HL-60 (cell line): ENCODE measurements at regions not wholly inside any gene's neighbourhood (a gene's known extent, or its start where the extent isn't known, plus 50 kb on each side); places are given as distances from the start of the nearest gene placed in this dataset.
"Not testable (repeated sequence)": the region's sequence is repeated elsewhere in the genome, so short reads cannot be mapped to it uniquely, and the experiment has no call there.

Source experiments
- DNase-seq, 2 experiments: peaks; one replicate each; pipeline ENCODE4 v3.0.0-alpha.2; 2010 to 2020; ENCODE audit warnings: low read depth in 1 of 2, low spot score in 1 of 2
- H3K27ac ChIP-seq: fragments of 250-450 bp; sonication (Bioruptor Pico); replicated peaks from 2 replicates; pipeline ENCODE4 v1.5.1; 2020; ENCODE audit warnings: mild to moderate bottlenecking, moderate library complexity
- H3K27me3 ChIP-seq: fragments of 250-450 bp; sonication (Bioruptor Pico); 2 replicates; pipeline ENCODE4 v1.5.1; 2021; ENCODE audit warnings: mild to moderate bottlenecking, moderate library complexity; ENCODE audit not compliant: insufficient read depth, poor library complexity, severe bottlenecking
- H3K4me3 ChIP-seq: replicated peaks from 2 replicates; pipeline ENCODE4 v1.5.1; 2011; ENCODE audit warnings: mild to moderate bottlenecking, control low read depth, low read length; ENCODE audit not compliant: insufficient read depth
- GABPA ChIP-seq: IDR thresholded peaks from 2 replicates; pipeline ENCODE4 v1.6.1; 2012; ENCODE audit warnings: low read depth
- POLR2AphosphoS5 ChIP-seq: IDR thresholded peaks from 2 replicates; pipeline ENCODE4 v1.6.1; 2012; ENCODE audit warnings: low read depth
- SPI1 ChIP-seq: IDR thresholded peaks from 2 replicates; pipeline ENCODE4 v1.6.1; 2012; ENCODE audit warnings: low read depth, mild to moderate bottlenecking, borderline replicate concordance
- TF ChIP-seq, protein P1 (sequence below): IDR thresholded peaks from 2 replicates; pipeline ENCODE4 v1.6.1; 2012; ENCODE audit warnings: low read depth; ENCODE audit not compliant: insufficient replicate concordance
- TF ChIP-seq, protein P2 (sequence below): IDR thresholded peaks from one replicate; pipeline ENCODE4 v1.5.1; 2011; ENCODE audit warnings: low read length, control low read depth, inconsistent platforms; ENCODE audit not compliant: insufficient read depth

DNA sequence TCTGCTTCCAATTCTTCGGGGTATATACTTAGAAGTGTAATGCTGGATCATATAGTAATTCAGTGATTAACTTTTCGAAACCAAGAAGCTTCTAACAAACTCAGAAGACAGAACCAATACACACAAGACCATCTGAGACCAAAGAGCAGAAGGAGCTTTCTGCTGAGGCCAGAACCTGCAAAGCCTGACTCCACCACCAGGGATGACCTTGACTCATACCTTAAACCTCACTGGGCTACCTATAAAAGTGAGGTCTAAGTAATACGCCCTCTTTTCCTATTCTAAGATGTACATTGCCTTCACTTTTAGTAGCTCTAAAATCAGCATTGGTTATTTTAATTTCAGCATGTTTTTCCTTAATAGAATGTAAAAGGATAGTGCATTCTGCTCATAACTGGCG lies 84.8 kb downstream of the FOXF2 start:
- no peak for DNase-seq
- no peak overlapping the region for H3K4me3 ChIP-seq
- TF ChIP-seq GABPA (no peak), SPI1 (no peak), POLR2AphosphoS5 (no peak)
- TF ChIP-seq, protein P1, sequence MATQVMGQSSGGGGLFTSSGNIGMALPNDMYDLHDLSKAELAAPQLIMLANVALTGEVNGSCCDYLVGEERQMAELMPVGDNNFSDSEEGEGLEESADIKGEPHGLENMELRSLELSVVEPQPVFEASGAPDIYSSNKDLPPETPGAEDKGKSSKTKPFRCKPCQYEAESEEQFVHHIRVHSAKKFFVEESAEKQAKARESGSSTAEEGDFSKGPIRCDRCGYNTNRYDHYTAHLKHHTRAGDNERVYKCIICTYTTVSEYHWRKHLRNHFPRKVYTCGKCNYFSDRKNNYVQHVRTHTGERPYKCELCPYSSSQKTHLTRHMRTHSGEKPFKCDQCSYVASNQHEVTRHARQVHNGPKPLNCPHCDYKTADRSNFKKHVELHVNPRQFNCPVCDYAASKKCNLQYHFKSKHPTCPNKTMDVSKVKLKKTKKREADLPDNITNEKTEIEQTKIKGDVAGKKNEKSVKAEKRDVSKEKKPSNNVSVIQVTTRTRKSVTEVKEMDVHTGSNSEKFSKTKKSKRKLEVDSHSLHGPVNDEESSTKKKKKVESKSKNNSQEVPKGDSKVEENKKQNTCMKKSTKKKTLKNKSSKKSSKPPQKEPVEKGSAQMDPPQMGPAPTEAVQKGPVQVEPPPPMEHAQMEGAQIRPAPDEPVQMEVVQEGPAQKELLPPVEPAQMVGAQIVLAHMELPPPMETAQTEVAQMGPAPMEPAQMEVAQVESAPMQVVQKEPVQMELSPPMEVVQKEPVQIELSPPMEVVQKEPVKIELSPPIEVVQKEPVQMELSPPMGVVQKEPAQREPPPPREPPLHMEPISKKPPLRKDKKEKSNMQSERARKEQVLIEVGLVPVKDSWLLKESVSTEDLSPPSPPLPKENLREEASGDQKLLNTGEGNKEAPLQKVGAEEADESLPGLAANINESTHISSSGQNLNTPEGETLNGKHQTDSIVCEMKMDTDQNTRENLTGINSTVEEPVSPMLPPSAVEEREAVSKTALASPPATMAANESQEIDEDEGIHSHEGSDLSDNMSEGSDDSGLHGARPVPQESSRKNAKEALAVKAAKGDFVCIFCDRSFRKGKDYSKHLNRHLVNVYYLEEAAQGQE, result no peak
- TF ChIP-seq, protein P2, sequence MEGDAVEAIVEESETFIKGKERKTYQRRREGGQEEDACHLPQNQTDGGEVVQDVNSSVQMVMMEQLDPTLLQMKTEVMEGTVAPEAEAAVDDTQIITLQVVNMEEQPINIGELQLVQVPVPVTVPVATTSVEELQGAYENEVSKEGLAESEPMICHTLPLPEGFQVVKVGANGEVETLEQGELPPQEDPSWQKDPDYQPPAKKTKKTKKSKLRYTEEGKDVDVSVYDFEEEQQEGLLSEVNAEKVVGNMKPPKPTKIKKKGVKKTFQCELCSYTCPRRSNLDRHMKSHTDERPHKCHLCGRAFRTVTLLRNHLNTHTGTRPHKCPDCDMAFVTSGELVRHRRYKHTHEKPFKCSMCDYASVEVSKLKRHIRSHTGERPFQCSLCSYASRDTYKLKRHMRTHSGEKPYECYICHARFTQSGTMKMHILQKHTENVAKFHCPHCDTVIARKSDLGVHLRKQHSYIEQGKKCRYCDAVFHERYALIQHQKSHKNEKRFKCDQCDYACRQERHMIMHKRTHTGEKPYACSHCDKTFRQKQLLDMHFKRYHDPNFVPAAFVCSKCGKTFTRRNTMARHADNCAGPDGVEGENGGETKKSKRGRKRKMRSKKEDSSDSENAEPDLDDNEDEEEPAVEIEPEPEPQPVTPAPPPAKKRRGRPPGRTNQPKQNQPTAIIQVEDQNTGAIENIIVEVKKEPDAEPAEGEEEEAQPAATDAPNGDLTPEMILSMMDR, result no peak
- no peak overlapping the region for H3K27ac ChIP-seq
- H3K27me3 ChIP-seq, result no peaks in the 10 kb centered on the region

- no peak overlapping the region for H3K27ac ChIP-seq
- H3K27me3 ChIP-seq, result no peaks in the 10 kb centered on the region
- DNase-seq, result no peak
- TF ChIP-seq SPI1, result no peak
- no peak for TF ChIP-seq POLR2AphosphoS5
- TF ChIP-seq, protein P2, result no peak
- TF ChIP-seq, protein P1, result no peak
- no peak for TF ChIP-seq GABPA
- H3K4me3 ChIP-seq, result no peak overlapping the region
These were observed 85.8 kb downstream of the FOXF2 start for GRCh38 chr6:1475174-1475573.

- no peak for TF ChIP-seq POLR2AphosphoS5
- TF ChIP-seq, protein P1, result no peak
- TF ChIP-seq, protein P2, result no peak
- no peak for TF ChIP-seq SPI1
- no peak for TF ChIP-seq GABPA
- Histone ChIP-seq H3K4me3 (no peak overlapping the region), H3K27me3 (peaks cover 2% of the 10 kb centered on the region), H3K27ac (no peak overlapping the region)
- DNase-seq, result no peak
These were observed 88.2 kb downstream of the FOXF2 start for GRCh38 chr6:1477432-1478090.

GRCh38 chr6:1478163-1478826 lies 88.9 kb downstream of the FOXF2 start:
- DNase-seq, H3K27me3 ChIP-seq, H3K27ac ChIP-seq, H3K4me3 ChIP-seq: not testable (repeated sequence)
